Vagina (tissue), 2 donors: ENCODE measurements at regions not wholly inside any gene's neighbourhood (a gene's known extent, or its start where the extent isn't known, plus 50 kb on each side); places are given as distances from the start of the nearest gene placed in this dataset.

Source experiments
- POLR2AphosphoS5 ChIP-seq, 2 donors: sonication (generic); formaldehyde crosslinking; IDR thresholded peaks; one replicate each; pipeline ENCODE4 v1.9.0; 2017; ENCODE audit warnings: antibody characterized with exemption in 2 of 2, mild to moderate bottlenecking in 2 of 2, low read depth in 1 of 2; ENCODE audit not compliant: insufficient read depth in 1 of 2
- TF ChIP-seq, protein P1 (sequence below), 3 experiments: fragments of 450-650 bp in 2 of 3; fragments of 200-600 bp in 1 of 3; sonication (generic) in 1 of 3; IDR thresholded peaks; one replicate each; pipeline ENCODE4 v1.5.1; 2017 to 2019; ENCODE audit warnings: antibody characterized with exemption in 3 of 3, mild to moderate bottlenecking in 2 of 3, moderate library complexity in 2 of 3

DNA sequence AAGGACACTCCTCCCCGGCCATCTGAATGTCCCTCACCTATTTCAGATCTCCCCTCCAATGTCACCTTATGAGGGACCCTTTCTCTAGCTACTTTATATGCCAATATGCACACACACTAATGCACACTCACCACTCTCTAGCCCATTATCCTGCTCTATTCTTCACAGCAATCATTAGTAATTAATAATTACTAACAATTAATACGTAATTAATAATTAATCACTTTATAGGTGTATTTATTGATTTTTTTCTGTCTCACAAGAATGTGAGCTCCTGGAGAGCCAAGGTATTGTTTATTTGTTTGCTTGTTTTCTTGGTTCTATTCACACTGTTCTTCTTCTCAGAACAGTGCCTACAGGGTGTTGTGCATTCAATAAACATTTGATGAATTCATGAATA is 385.2 kb upstream of the DUSP10 start:
- TF ChIP-seq, protein P1, sequence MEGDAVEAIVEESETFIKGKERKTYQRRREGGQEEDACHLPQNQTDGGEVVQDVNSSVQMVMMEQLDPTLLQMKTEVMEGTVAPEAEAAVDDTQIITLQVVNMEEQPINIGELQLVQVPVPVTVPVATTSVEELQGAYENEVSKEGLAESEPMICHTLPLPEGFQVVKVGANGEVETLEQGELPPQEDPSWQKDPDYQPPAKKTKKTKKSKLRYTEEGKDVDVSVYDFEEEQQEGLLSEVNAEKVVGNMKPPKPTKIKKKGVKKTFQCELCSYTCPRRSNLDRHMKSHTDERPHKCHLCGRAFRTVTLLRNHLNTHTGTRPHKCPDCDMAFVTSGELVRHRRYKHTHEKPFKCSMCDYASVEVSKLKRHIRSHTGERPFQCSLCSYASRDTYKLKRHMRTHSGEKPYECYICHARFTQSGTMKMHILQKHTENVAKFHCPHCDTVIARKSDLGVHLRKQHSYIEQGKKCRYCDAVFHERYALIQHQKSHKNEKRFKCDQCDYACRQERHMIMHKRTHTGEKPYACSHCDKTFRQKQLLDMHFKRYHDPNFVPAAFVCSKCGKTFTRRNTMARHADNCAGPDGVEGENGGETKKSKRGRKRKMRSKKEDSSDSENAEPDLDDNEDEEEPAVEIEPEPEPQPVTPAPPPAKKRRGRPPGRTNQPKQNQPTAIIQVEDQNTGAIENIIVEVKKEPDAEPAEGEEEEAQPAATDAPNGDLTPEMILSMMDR (IDR thresholded peaks at IDR 0.05): no peak
- no peak for TF ChIP-seq POLR2AphosphoS5 (IDR thresholded peaks at IDR 0.05; ENCODE audit: insufficient read depth in 1 of 2, low read depth in 1 of 2)
